ENCODE measurements at regions not wholly inside any gene's neighbourhood (a gene's known extent, or its start where the extent isn't known, plus 50 kb on each side); places are given as distances from the start of the nearest gene placed in this dataset.

DNA sequence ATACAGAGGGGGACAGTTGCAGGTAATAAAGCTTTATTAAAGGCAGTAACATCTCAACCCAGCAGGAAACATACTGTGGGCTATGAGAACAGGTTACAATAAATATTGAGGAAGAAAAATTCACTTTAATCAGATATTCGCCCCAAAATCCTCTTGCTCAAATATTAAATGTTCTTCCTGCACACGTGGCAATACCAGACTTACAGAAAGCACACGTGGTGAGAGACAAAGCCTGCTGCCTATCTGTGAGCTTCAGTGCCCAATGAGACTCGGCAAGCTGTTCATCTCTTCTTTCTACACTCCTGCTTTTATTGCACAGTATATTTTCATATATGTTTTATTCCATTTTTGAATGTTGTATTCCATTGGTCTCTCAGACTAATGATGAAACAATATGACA is 113.2 kb downstream of the OR13A1 start:
- TF ChIP-seq, protein P1, sequence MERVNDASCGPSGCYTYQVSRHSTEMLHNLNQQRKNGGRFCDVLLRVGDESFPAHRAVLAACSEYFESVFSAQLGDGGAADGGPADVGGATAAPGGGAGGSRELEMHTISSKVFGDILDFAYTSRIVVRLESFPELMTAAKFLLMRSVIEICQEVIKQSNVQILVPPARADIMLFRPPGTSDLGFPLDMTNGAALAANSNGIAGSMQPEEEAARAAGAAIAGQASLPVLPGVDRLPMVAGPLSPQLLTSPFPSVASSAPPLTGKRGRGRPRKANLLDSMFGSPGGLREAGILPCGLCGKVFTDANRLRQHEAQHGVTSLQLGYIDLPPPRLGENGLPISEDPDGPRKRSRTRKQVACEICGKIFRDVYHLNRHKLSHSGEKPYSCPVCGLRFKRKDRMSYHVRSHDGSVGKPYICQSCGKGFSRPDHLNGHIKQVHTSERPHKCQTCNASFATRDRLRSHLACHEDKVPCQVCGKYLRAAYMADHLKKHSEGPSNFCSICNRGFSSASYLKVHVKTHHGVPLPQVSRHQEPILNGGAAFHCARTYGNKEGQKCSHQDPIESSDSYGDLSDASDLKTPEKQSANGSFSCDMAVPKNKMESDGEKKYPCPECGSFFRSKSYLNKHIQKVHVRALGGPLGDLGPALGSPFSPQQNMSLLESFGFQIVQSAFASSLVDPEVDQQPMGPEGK (CRISPR knock-in tag; IDR thresholded peaks at IDR 0.05; ENCODE audit: borderline replicate concordance) = no peak
- no peak for TF ChIP-seq ZNF8 (CRISPR knock-in tag; IDR thresholded peaks at IDR 0.05)
- no peak for TF ChIP-seq SNAI2 (CRISPR knock-in tag; IDR thresholded peaks at IDR 0.05)
- TF ChIP-seq TCF4 (CRISPR knock-in tag; IDR thresholded peaks at IDR 0.05; ENCODE audit: borderline replicate concordance) = no peak
- TF ChIP-seq RARB (CRISPR knock-in tag; IDR thresholded peaks at IDR 0.05) = no peak
- no peak for TF ChIP-seq CSDC2 (CRISPR knock-in tag; IDR thresholded peaks at IDR 0.05)
- no peak for TF ChIP-seq ZNF565 (CRISPR knock-in tag; conservative IDR thresholded peaks at IDR 0.05; ENCODE audit: low read depth)
- TF ChIP-seq, protein P2, sequence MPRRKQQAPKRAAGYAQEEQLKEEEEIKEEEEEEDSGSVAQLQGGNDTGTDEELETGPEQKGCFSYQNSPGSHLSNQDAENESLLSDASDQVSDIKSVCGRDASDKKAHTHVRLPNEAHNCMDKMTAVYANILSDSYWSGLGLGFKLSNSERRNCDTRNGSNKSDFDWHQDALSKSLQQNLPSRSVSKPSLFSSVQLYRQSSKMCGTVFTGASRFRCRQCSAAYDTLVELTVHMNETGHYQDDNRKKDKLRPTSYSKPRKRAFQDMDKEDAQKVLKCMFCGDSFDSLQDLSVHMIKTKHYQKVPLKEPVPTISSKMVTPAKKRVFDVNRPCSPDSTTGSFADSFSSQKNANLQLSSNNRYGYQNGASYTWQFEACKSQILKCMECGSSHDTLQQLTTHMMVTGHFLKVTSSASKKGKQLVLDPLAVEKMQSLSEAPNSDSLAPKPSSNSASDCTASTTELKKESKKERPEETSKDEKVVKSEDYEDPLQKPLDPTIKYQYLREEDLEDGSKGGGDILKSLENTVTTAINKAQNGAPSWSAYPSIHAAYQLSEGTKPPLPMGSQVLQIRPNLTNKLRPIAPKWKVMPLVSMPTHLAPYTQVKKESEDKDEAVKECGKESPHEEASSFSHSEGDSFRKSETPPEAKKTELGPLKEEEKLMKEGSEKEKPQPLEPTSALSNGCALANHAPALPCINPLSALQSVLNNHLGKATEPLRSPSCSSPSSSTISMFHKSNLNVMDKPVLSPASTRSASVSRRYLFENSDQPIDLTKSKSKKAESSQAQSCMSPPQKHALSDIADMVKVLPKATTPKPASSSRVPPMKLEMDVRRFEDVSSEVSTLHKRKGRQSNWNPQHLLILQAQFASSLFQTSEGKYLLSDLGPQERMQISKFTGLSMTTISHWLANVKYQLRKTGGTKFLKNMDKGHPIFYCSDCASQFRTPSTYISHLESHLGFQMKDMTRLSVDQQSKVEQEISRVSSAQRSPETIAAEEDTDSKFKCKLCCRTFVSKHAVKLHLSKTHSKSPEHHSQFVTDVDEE (CRISPR knock-in tag; IDR thresholded peaks at IDR 0.05) = no peak
- TF ChIP-seq ZNF70 (CRISPR knock-in tag; IDR thresholded peaks at IDR 0.05) = no peak
- TF ChIP-seq ZC3H10 (CRISPR knock-in tag; IDR thresholded peaks at IDR 0.05) = no peak
- TF ChIP-seq, protein P3, sequence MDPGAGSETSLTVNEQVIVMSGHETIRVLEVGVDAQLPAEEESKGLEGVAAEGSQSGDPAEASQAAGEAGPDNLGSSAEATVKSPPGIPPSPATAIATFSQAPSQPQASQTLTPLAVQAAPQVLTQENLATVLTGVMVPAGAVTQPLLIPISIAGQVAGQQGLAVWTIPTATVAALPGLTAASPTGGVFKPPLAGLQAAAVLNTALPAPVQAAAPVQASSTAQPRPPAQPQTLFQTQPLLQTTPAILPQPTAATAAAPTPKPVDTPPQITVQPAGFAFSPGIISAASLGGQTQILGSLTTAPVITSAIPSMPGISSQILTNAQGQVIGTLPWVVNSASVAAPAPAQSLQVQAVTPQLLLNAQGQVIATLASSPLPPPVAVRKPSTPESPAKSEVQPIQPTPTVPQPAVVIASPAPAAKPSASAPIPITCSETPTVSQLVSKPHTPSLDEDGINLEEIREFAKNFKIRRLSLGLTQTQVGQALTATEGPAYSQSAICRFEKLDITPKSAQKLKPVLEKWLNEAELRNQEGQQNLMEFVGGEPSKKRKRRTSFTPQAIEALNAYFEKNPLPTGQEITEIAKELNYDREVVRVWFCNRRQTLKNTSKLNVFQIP (CRISPR knock-in tag; IDR thresholded peaks at IDR 0.05; ENCODE audit: borderline replicate concordance, low read depth) = no peak
- TF ChIP-seq ZFP3 (CRISPR knock-in tag; IDR thresholded peaks at IDR 0.05) = no peak
- TF ChIP-seq ARNTL (CRISPR knock-in tag; IDR thresholded peaks at IDR 0.05; ENCODE audit: borderline replicate concordance, low read depth) = no peak
- ATAC-seq = no peak

DNA sequence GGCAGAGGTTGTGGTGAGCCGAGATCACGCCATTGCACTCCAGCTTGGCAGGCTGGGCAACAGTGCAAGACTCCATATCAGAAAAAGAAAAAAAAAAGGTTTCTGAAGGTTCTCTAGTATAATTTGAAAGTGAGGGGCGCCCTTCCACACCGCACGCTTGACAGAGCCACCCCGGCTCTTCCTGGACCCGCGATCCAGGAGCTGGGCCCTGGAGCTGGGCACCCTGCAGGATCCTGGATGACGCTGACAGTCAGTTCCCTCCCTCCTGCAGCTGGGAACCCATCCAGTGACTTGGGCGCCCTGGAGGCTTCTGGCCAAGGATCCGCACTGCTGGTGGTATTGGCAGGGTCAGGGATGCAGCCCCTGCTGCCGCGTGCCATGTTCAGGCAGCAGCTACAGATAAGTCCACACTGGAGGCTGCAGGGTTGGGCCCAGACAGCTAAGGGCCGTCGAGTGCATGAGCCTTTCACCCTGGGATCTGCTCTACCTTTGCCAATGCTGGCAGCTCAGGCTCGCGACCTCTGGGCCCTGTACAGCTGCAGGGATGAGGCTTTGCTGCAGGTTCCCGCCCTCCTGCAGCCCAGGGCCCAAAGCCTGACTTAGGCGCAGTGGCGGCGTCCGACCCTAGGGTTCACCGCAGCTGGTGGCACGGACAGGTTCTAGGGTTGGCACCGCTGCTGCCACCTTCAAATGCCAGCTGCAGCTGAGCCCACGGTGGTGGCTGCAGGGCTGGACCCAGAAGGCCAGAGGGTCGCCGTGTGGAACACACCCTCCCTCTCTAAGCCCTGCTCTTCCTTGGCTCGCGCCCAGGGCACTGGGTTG is 110.2 kb downstream of the OR13A1 start:
- no peak for TF ChIP-seq PPARA (CRISPR knock-in tag; IDR thresholded peaks at IDR 0.05; ENCODE audit: borderline replicate concordance)
- TF ChIP-seq, protein P1 (CRISPR knock-in tag; IDR thresholded peaks at IDR 0.05; ENCODE audit: borderline replicate concordance) = no peak
- TF ChIP-seq, protein P2 (CRISPR knock-in tag; IDR thresholded peaks at IDR 0.05) = no peak
- TF ChIP-seq TCF4 (CRISPR knock-in tag; IDR thresholded peaks at IDR 0.05; ENCODE audit: borderline replicate concordance) = no peak
- TF ChIP-seq, protein P3 (CRISPR knock-in tag; IDR thresholded peaks at IDR 0.05; ENCODE audit: borderline replicate concordance, low read depth) = no peak
- no peak for TF ChIP-seq RARB (CRISPR knock-in tag; IDR thresholded peaks at IDR 0.05)
- TF ChIP-seq ARNTL (CRISPR knock-in tag; IDR thresholded peaks at IDR 0.05; ENCODE audit: borderline replicate concordance, low read depth) = no peak
- TF ChIP-seq ZFP3 (CRISPR knock-in tag; IDR thresholded peaks at IDR 0.05) = no peak
- no peak for TF ChIP-seq ISL1 (CRISPR knock-in tag; IDR thresholded peaks at IDR 0.05)
- no peak for TF ChIP-seq ZC3H10 (CRISPR knock-in tag; IDR thresholded peaks at IDR 0.05)
- no peak for TF ChIP-seq GLIS3 (CRISPR knock-in tag; IDR thresholded peaks at IDR 0.05)
- no peak for TF ChIP-seq ZNF565 (CRISPR knock-in tag; conservative IDR thresholded peaks at IDR 0.05; ENCODE audit: low read depth)
- no peak for TF ChIP-seq ESRRG (CRISPR knock-in tag; IDR thresholded peaks at IDR 0.05)

More for the DNA sequence above, 110.2 kb downstream of the OR13A1 start:
- no peak for ATAC-seq
